ENCODE measurements at regions not wholly inside any gene's neighbourhood (a gene's known extent, or its start where the extent isn't known, plus 50 kb on each side); places are given as distances from the start of the nearest gene placed in this dataset.

- no peak for TF ChIP-seq POLR2A (IDR thresholded peaks at IDR 0.05)
- no peak for TF ChIP-seq CTCF (IDR thresholded peaks at IDR 0.05)
- no peak for TF ChIP-seq EP300 (IDR thresholded peaks at IDR 0.05)
These were observed 153.5 kb upstream of the TARS1 start for GRCh38 chr5:33287242-33287641.

All from ovary (tissue), 3 donors.